CD14-positive monocyte (primary cell): ENCODE measurements at regions not wholly inside any gene's neighbourhood (a gene's known extent, or its start where the extent isn't known, plus 50 kb on each side); places are given as distances from the start of the nearest gene placed in this dataset.

Experiments
- DNase-seq, 3 donors: peaks; one replicate each; pipeline ENCODE4 v3.0.0-alpha.2; 2011 to 2022
- H2AFZ ChIP-seq: 2 replicates; pipeline ENCODE4 v1.6.0; 2012; ENCODE audit warnings: mild to moderate bottlenecking, low read depth, low read length, inconsistent platforms; ENCODE audit not compliant: insufficient read depth, poor library complexity, severe bottlenecking
- H3K27ac ChIP-seq, 2 donors: 1 replicate in 1 of 2; 2 replicates in 1 of 2; pipeline ENCODE4 v1.5.1; 2012 to 2013; ENCODE audit warnings: low read length in 2 of 2, control low read depth in 1 of 2, inconsistent platforms in 1 of 2, low read depth in 1 of 2, mild to moderate bottlenecking in 1 of 2
- H3K27me3 ChIP-seq, 2 donors: one replicate each; pipeline versions ENCODE4 v1.6.0 to v1.6.1; 2011 to 2013; ENCODE audit warnings: low read length in 2 of 2; ENCODE audit not compliant: control insufficient read depth in 2 of 2, insufficient read depth in 2 of 2
- H3K36me3 ChIP-seq, 2 donors: replicated peaks in 1 of 2; 1 replicate in 1 of 2; 2 replicates in 1 of 2; pipeline versions ENCODE4 v1.5.1 to v1.6.1; 2012 to 2013; ENCODE audit warnings: low read length in 2 of 2, control low read depth in 1 of 2, inconsistent platforms in 1 of 2, mild to moderate bottlenecking in 1 of 2; ENCODE audit not compliant: insufficient read depth in 2 of 2, control insufficient read depth in 1 of 2
- H3K4me1 ChIP-seq, 2 donors: 1 replicate in 1 of 2; 2 replicates in 1 of 2; pipeline versions ENCODE4 v1.5.1 to v1.6.1; 2012 to 2013; ENCODE audit warnings: low read length in 2 of 2, control low read depth in 1 of 2, inconsistent platforms in 1 of 2, mild to moderate bottlenecking in 1 of 2, moderate library complexity in 1 of 2; ENCODE audit not compliant: insufficient read depth in 2 of 2, control insufficient read depth in 1 of 2
- H3K4me2 ChIP-seq: replicated peaks from 2 replicates; pipeline ENCODE3; 2012; ENCODE audit warnings: low read length, moderate library complexity, mild to moderate bottlenecking; ENCODE audit not compliant: poor library complexity, severe bottlenecking; ENCODE audit errors: extremely low read depth
- H3K4me3 ChIP-seq, 3 experiments: fragments of 200-600 bp in 1 of 3; sonication (generic) in 1 of 3; replicated peaks in 1 of 3; 1 replicate in 2 of 3; 2 replicates in 1 of 3; pipeline ENCODE4 v1.5.1; 2011 to 2013; ENCODE audit warnings: low read length in 3 of 3, mild to moderate bottlenecking in 3 of 3, control low read depth in 2 of 3, low read depth in 2 of 3, inconsistent platforms in 1 of 3, moderate library complexity in 1 of 3
- H3K79me2 ChIP-seq: 2 replicates; pipeline ENCODE4 v1.6.0; 2012; ENCODE audit warnings: mild to moderate bottlenecking, control low read depth, inconsistent platforms, low read length, moderate library complexity; ENCODE audit not compliant: insufficient read depth
- H3K9ac ChIP-seq: 2 replicates; pipeline ENCODE4 v1.6.0; 2017; ENCODE audit warnings: low read length, mild to moderate bottlenecking; ENCODE audit not compliant: insufficient read depth, poor library complexity, severe bottlenecking
- H3K9me3 ChIP-seq, 2 donors: replicated peaks in 1 of 2; 1 replicate in 1 of 2; 2 replicates in 1 of 2; pipeline versions ENCODE4 v1.5.1 to v1.6.1; 2012 to 2013; ENCODE audit warnings: low read length in 2 of 2, control low read depth in 1 of 2; ENCODE audit not compliant: control insufficient read depth in 1 of 2, insufficient read depth in 1 of 2
- H4K20me1 ChIP-seq: 2 replicates; pipeline ENCODE4 v1.6.0; 2012; ENCODE audit warnings: mild to moderate bottlenecking, low read length, control low read depth, moderate library complexity; ENCODE audit not compliant: insufficient read depth
- H3K27ac Mint-ChIP-seq, 7 donors: one replicate each; pipeline ENCODE4 v1.8.0; 2020; ENCODE audit warnings: mild to moderate bottlenecking in 7 of 7, mixed read lengths in 7 of 7, moderate library complexity in 6 of 7, inconsistent platforms in 2 of 7
- H3K27me3 Mint-ChIP-seq, 3 donors: one replicate each; pipeline ENCODE4 v1.8.0; 2021 to 2022; ENCODE audit warnings: low read depth in 3 of 3, mild to moderate bottlenecking in 3 of 3, mixed read lengths in 3 of 3, moderate library complexity in 3 of 3, inconsistent platforms in 1 of 3
- H3K36me3 Mint-ChIP-seq, 2 donors: one replicate each; pipeline ENCODE4 v1.8.0; 2020; ENCODE audit warnings: mixed read lengths in 2 of 2, inconsistent platforms in 1 of 2, mild to moderate bottlenecking in 1 of 2
- H3K4me1 Mint-ChIP-seq: one replicate; pipeline ENCODE4 v1.8.0; 2020; ENCODE audit warnings: mild to moderate bottlenecking, mixed read lengths
- H3K4me3 Mint-ChIP-seq, 2 donors: one replicate each; pipeline ENCODE4 v1.8.0; 2020; ENCODE audit warnings: mild to moderate bottlenecking in 2 of 2, mixed read lengths in 2 of 2, moderate library complexity in 1 of 2
- H3K9me3 Mint-ChIP-seq, 7 donors: one replicate each; pipeline ENCODE4 v1.8.0; 2020 to 2022; ENCODE audit warnings: mixed read lengths in 7 of 7, mild to moderate bottlenecking in 6 of 7, moderate library complexity in 6 of 7, inconsistent platforms in 2 of 7
- WGBS: methylation state at CpG from one replicate; pipeline ENCODE4 v1.1.5; 2013; ENCODE audit warnings: missing lambda C conversion rate; ENCODE audit not compliant: insufficient coverage; 5-methylcytosine and 5-hydroxymethylcytosine counted together
- intact Hi-C, 2 donors: fragments of 100-400 bp; cut with micrococcal nuclease; formaldehyde crosslinking; loops; one replicate each; pipeline versions ENCODE4 v1.15.0 to v1.15.1; 2023
- TF ChIP-seq, protein P1 (sequence below): fragments of 200-600 bp; IDR thresholded peaks from one replicate; pipeline ENCODE4 v1.8.0; 2022; ENCODE audit warnings: antibody characterized with exemption, mild to moderate bottlenecking

DNA sequence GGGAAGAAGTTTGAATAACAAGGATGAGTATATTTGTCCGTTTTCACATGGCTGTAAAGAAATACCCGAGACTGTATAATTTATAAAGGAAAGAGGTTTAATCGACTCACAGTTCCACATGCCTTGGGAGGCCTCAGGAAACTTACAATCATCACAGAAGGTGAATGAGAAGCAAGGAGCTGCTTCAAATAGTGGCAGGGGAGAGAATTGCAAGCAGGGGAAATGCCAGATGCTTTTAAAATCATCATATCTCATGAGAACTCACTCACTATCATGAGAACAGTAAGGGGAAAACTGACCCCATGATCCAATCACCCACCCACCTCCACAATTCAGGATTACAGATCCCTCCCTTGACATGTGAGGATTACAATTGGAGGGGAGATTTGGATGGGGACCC, 212.8 kb upstream of the CDH8 start:
- Histone ChIP-seq H3K27ac (no peak overlapping the region), H2AFZ (no peak overlapping the region), H3K9me3 (no peaks in the 10 kb centered on the region), H3K4me1 (no peaks in the 10 kb centered on the region), H3K27me3 (no peaks in the 10 kb centered on the region), H3K9ac (no peak overlapping the region), H3K79me2 (no peaks in the 10 kb centered on the region), H4K20me1 (no peaks in the 10 kb centered on the region), H3K4me2 (no peak overlapping the region), H3K36me3 (no peaks in the 10 kb centered on the region), H3K4me3 (no peak overlapping the region)
- intact Hi-C loops = no loop called here
- TF ChIP-seq, protein P1, sequence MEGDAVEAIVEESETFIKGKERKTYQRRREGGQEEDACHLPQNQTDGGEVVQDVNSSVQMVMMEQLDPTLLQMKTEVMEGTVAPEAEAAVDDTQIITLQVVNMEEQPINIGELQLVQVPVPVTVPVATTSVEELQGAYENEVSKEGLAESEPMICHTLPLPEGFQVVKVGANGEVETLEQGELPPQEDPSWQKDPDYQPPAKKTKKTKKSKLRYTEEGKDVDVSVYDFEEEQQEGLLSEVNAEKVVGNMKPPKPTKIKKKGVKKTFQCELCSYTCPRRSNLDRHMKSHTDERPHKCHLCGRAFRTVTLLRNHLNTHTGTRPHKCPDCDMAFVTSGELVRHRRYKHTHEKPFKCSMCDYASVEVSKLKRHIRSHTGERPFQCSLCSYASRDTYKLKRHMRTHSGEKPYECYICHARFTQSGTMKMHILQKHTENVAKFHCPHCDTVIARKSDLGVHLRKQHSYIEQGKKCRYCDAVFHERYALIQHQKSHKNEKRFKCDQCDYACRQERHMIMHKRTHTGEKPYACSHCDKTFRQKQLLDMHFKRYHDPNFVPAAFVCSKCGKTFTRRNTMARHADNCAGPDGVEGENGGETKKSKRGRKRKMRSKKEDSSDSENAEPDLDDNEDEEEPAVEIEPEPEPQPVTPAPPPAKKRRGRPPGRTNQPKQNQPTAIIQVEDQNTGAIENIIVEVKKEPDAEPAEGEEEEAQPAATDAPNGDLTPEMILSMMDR = no peak
- WGBS = no CpG with 5 or more reads among the region's 3 CpGs
- Mint-ChIP-seq H3K27ac (no peak overlapping the region), H3K9me3 (no peaks in the 10 kb centered on the region), H3K4me1 (no peaks in the 10 kb centered on the region), H3K27me3 (peaks cover 0 to 2% (median 0%) of the 10 kb centered on the region in 3 donors), H3K4me3 (no peak overlapping the region), H3K36me3 (no peaks in the 10 kb centered on the region)
- no peak for DNase-seq

DNA sequence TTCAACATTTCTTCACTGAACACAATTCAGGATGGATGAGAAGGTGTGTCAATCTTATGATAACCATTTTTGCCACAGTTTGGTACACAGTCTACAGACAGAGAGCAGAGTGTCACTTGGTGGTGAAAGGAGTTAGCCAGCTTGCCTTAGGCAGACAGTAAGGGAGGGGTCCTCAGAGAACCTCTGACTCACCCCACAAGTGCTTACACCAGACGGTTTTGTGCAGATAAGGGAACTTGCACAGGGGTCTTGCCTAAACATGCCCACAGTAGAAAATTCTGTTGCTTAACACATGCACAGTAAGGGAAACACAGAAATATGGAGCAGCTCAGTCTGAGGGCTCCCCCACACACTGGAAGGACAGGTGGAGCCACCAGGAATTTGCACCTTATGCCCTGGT, 204.5 kb upstream of the CDH8 start:
- TF ChIP-seq, protein P1 = no peak
- Mint-ChIP-seq H3K9me3 (peaks cover 0 to 1% (median 0%) of the 10 kb centered on the region in 7 donors), H3K27me3 (no peaks in the 10 kb centered on the region), H3K36me3 (no peaks in the 10 kb centered on the region), H3K27ac (no peak overlapping the region), H3K4me3 (no peak overlapping the region), H3K4me1 (no peaks in the 10 kb centered on the region)
- no peaks in the 10 kb centered on the region for H3K36me3 ChIP-seq
- H3K9ac ChIP-seq = no peak overlapping the region
- no peak overlapping the region for H3K4me3 ChIP-seq
- intact Hi-C loops = no loop called here
- no peak overlapping the region for H3K27ac ChIP-seq
- no peaks in the 10 kb centered on the region for H3K27me3 ChIP-seq
- no peaks in the 10 kb centered on the region for H3K79me2 ChIP-seq
- H4K20me1 ChIP-seq = no peaks in the 10 kb centered on the region
- no peaks in the 10 kb centered on the region for H3K9me3 ChIP-seq
- no peak for DNase-seq
- no peak overlapping the region for H3K4me2 ChIP-seq
- no peaks in the 10 kb centered on the region for H3K4me1 ChIP-seq
- H2AFZ ChIP-seq = no peak overlapping the region
- WGBS = no CpG with 5 or more reads among the region's 1 CpG
